DND-41 (cell line): ENCODE measurements at regions not wholly inside any gene's neighbourhood (a gene's known extent, or its start where the extent isn't known, plus 50 kb on each side); places are given as distances from the start of the nearest gene placed in this dataset.

ENCODE experiments used
- ATAC-seq: fragments of 200-7000 bp; cut with Tn5 transposase; 3 replicates; pipeline ENCODE4 v1.9.1; 2021; ENCODE audit warnings: low read depth; ENCODE audit not compliant: insufficient read depth
- DNase-seq: peaks from one replicate; pipeline ENCODE4 v3.0.0-alpha.2; 2020
- H2AFZ ChIP-seq: 2 replicates; pipeline ENCODE4 v1.6.0; 2012; ENCODE audit warnings: low read depth, low read length
- H3K27ac ChIP-seq: 2 replicates; pipeline ENCODE4 v1.5.1; 2012; ENCODE audit warnings: low read length, inconsistent platforms
- H3K27me3 ChIP-seq: fragments of 200-600 bp; sonication (generic); 2 replicates; pipeline ENCODE4 v1.6.0; 2012; ENCODE audit warnings: low read length, mild to moderate bottlenecking, inconsistent platforms; ENCODE audit not compliant: insufficient read depth, poor library complexity
- H3K36me3 ChIP-seq: 2 replicates; pipeline ENCODE4 v1.5.1; 2012; ENCODE audit warnings: low read length, inconsistent platforms; ENCODE audit not compliant: insufficient read depth
- H3K4me1 ChIP-seq: 2 replicates; pipeline ENCODE4 v1.5.1; 2012; ENCODE audit warnings: mild to moderate bottlenecking, low read length; ENCODE audit not compliant: insufficient read depth
- H3K4me2 ChIP-seq: 2 replicates; pipeline ENCODE4 v1.6.0; 2012; ENCODE audit warnings: mild to moderate bottlenecking, moderate library complexity, low read length, inconsistent platforms; ENCODE audit not compliant: insufficient read depth
- H3K4me3 ChIP-seq, 2 experiments: fragments of 200-600 bp in 1 of 2; shearing (Covaris generic) in 1 of 2; 2 replicates each; pipeline ENCODE4 v1.5.1; 2012 to 2016; ENCODE audit warnings: inconsistent platforms in 2 of 2, low read length in 2 of 2, mild to moderate bottlenecking in 2 of 2, low read depth in 1 of 2, moderate library complexity in 1 of 2
- H3K79me2 ChIP-seq: 2 replicates; pipeline ENCODE4 v1.6.0; 2012; ENCODE audit warnings: low read length, inconsistent platforms; ENCODE audit not compliant: insufficient read depth
- H3K9ac ChIP-seq: 2 replicates; pipeline ENCODE4 v1.6.0; 2012; ENCODE audit warnings: low read depth, mild to moderate bottlenecking, inconsistent platforms, low read length, moderate library complexity
- H3K9me3 ChIP-seq: 2 replicates; pipeline ENCODE4 v1.5.1; 2012; ENCODE audit warnings: low read length, moderate library complexity, mild to moderate bottlenecking, inconsistent platforms; ENCODE audit not compliant: insufficient read depth, severe bottlenecking
- H4K20me1 ChIP-seq: 2 replicates; pipeline ENCODE4 v1.6.0; 2012; ENCODE audit warnings: low read length; ENCODE audit not compliant: insufficient read depth
- EZH2 ChIP-seq: IDR thresholded peaks from 3 replicates; pipeline ENCODE4 v1.6.1; 2012; ENCODE audit warnings: borderline replicate concordance, low read depth, mild to moderate bottlenecking, moderate library complexity, low read length, inconsistent platforms; ENCODE audit not compliant: severe bottlenecking
- TF ChIP-seq, protein P1 (sequence below): IDR thresholded peaks from 2 replicates; pipeline ENCODE4 v1.5.1; 2012; ENCODE audit warnings: borderline replicate concordance, low read length, moderate library complexity, mild to moderate bottlenecking; ENCODE audit not compliant: poor library complexity, severe bottlenecking; ENCODE audit errors: extremely low read depth

DNA sequence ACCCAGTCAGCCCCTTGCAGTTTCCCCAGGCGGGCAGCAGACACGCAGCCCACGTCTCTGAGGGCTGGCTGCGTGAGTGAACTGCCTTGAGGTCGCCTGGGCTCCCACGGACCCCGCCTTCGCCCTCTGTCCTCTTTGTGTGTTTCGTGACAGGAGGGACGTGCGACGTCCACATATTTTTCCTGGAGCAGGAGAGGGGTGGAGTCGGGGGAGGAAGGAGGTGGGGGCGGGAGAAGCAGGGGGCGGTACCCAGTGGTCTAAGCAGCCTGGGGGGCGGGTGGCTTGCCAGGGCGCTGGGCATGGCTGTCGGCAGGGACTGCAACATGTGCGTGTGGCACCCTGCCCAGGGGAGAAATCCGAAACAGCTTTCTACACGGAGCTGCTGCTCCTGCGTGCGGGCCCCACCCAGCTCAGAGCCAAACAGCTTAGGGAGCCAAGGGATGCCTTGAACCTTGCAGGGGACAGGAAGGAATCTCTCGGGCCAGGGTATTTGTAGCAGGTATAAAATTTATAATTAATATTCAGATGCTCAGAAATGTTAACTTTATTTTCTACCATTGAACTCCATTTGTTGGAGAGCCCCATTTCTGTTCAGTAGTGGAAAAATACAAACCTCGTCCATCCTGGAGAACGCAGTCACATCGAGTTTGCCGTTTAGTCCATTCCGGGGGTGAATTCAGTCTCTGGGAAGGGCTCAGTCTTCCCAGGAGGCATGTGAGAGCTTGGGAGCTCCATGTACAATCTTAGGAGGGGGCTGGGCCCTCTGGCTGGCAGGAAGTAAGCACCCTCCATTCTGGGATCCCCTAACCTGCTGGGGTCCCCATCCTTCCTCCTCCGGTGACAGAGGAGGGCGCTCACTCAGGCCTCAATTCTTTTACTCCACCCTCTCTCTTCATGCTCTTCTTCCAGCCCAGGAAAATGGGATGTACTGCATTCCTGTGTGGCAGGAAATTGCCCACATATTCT, 79.1 kb upstream of the MEF2A start:
- Histone ChIP-seq H3K9me3 (no peaks in the 10 kb centered on the region), H3K79me2 (no peaks in the 10 kb centered on the region), H2AFZ (0 out of 2 replicates have a peak overlapping the region, but pooled peaks have one; percentile 17), H3K4me2 (no peak overlapping the region), H4K20me1 (no peaks in the 10 kb centered on the region), H3K9ac (no peak overlapping the region), H3K36me3 (no peaks in the 10 kb centered on the region), H3K27ac (no peak overlapping the region), H3K4me1 (peaks cover 21% of the 10 kb centered on the region), H3K27me3 (no peaks in the 10 kb centered on the region), H3K4me3 (no peak overlapping the region)
- no peak for DNase-seq
- ATAC-seq = no peak
- no peak for TF ChIP-seq EZH2
- TF ChIP-seq, protein P1, sequence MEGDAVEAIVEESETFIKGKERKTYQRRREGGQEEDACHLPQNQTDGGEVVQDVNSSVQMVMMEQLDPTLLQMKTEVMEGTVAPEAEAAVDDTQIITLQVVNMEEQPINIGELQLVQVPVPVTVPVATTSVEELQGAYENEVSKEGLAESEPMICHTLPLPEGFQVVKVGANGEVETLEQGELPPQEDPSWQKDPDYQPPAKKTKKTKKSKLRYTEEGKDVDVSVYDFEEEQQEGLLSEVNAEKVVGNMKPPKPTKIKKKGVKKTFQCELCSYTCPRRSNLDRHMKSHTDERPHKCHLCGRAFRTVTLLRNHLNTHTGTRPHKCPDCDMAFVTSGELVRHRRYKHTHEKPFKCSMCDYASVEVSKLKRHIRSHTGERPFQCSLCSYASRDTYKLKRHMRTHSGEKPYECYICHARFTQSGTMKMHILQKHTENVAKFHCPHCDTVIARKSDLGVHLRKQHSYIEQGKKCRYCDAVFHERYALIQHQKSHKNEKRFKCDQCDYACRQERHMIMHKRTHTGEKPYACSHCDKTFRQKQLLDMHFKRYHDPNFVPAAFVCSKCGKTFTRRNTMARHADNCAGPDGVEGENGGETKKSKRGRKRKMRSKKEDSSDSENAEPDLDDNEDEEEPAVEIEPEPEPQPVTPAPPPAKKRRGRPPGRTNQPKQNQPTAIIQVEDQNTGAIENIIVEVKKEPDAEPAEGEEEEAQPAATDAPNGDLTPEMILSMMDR = no peak

GRCh38 chr15:99487337-99487730, 78.5 kb upstream of the MEF2A start:
- Histone ChIP-seq H2AFZ (0 out of 2 replicates have a peak overlapping the region, but pooled peaks have one; percentile 17), H3K27ac (no peak overlapping the region), H3K36me3 (no peaks in the 10 kb centered on the region), H3K4me2 (no peak overlapping the region), H3K9ac (no peak overlapping the region), H3K4me3 (no peak overlapping the region), H3K79me2 (no peaks in the 10 kb centered on the region), H3K9me3 (no peaks in the 10 kb centered on the region), H3K27me3 (no peaks in the 10 kb centered on the region), H3K4me1 (peaks cover 18% of the 10 kb centered on the region), H4K20me1 (no peaks in the 10 kb centered on the region)
- DNase-seq = no peak
- no peak for TF ChIP-seq EZH2
- TF ChIP-seq, protein P1 = no peak
- ATAC-seq = no peak

DNA sequence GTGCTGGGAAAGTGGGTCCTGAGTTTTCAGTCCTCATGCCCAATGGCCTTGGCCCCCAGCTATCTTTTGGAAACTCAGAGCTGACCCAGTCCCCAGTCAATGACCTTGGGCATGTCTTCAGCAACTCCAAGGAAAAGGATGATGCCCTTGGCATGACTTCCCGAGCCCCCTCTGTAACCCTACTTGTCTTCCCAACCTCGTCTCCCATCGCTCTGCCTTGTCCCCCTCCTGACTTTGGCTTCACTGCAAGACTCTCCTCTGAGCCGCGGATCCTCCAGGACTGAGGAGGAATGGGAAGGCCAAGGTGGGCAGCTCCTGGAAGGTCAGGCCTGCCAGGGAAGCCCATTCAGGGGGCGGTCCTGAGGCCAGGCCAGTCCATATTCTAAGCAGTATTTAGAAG, 73.5 kb upstream of the MEF2A start:
- TF ChIP-seq EZH2 = no peak
- TF ChIP-seq, protein P1 = no peak
- Histone ChIP-seq H3K27me3 (no peaks in the 10 kb centered on the region), H3K4me3 (no peak overlapping the region), H2AFZ (no peak overlapping the region), H4K20me1 (no peaks in the 10 kb centered on the region), H3K4me1 (peaks cover 10% of the 10 kb centered on the region), H3K9ac (no peak overlapping the region), H3K9me3 (no peaks in the 10 kb centered on the region), H3K79me2 (no peaks in the 10 kb centered on the region), H3K27ac (no peak overlapping the region), H3K4me2 (no peak overlapping the region), H3K36me3 (no peaks in the 10 kb centered on the region)
- DNase-seq = no peak
- ATAC-seq = no peak
